WTC11 (cell line): ENCODE measurements at regions not wholly inside any gene's neighbourhood (a gene's known extent, or its start where the extent isn't known, plus 50 kb on each side); places are given as distances from the start of the nearest gene placed in this dataset.

Source experiments
- CDX4 ChIP-seq: fragments of 250-450 bp; sonication (Bioruptor Pico); IDR thresholded peaks from 2 replicates; pipeline ENCODE4 v1.9.0; 2021; ENCODE audit warnings: moderate library complexity, mild to moderate bottlenecking, inconsistent platforms, borderline replicate concordance
- CTCF ChIP-seq: fragments of 200-600 bp; IDR thresholded peaks from 2 replicates; pipeline ENCODE4 v1.8.0; 2022; ENCODE audit warnings: antibody characterized with exemption
- SP1 ChIP-seq: sonication (generic); formaldehyde crosslinking; conservative IDR thresholded peaks from 2 replicates; pipeline ENCODE4 v1.8.1; 2022; ENCODE audit warnings: missing genetic modification reagents
- ZNF423 ChIP-seq: fragments of 250-450 bp; sonication (Bioruptor Pico); IDR thresholded peaks from 2 replicates; pipeline ENCODE4 v2.1.2; 2022; ENCODE audit warnings: mild to moderate bottlenecking, moderate library complexity

GRCh38 chr12:124142395-124143035 is 152.4 kb upstream of the RFLNA start:
- TF ChIP-seq SP1 (CRISPR knock-in tag) (no peak), CTCF (no peak), ZNF423 (CRISPR knock-in tag) (peak; percentile 54; the same call in 1 of the 2 replicates), CDX4 (no peak)
